Stimulated activated CD8-positive, alpha-beta memory T cell treated with anti-CD3 and anti-CD28 coated beads, Interleukin-7, amount 100 ng/mL, for 48 hours (primary cell): ENCODE measurements at regions not wholly inside any gene's neighbourhood (a gene's known extent, or its start where the extent isn't known, plus 50 kb on each side); places are given as distances from the start of the nearest gene placed in this dataset.

ENCODE experiments used
- DNase-seq, 2 donors: peaks; one replicate each; pipeline ENCODE4 v3.0.0-alpha.2; 2020; ENCODE audit warnings: low read depth in 1 of 2; ENCODE audit errors: extremely low read depth in 1 of 2

GRCh38 chr11:15913261-15913660, 443.1 kb downstream of the SOX6 start:
- DNase-seq: no peak
